Stimulated activated naive CD4-positive, alpha-beta T cell (primary cell): ENCODE measurements at regions not wholly inside any gene's neighbourhood (a gene's known extent, or its start where the extent isn't known, plus 50 kb on each side); places are given as distances from the start of the nearest gene placed in this dataset.
"Not testable (repeated sequence)": the region's sequence is repeated elsewhere in the genome, so short reads cannot be mapped to it uniquely, and the experiment has no call there.

Experiments
- DNase-seq, 6 experiments: peaks; one replicate each; lab custom pipeline; 2025; lab: John Stamatoyannopoulos, UW

GRCh38 chrX:96430756-96431455 lies 253.7 kb upstream of the DIAPH2 start:
- DNase-seq, result no peak

GRCh38 chrX:96432647-96433046 lies 252.0 kb upstream of the DIAPH2 start:
- no peak for DNase-seq

DNA sequence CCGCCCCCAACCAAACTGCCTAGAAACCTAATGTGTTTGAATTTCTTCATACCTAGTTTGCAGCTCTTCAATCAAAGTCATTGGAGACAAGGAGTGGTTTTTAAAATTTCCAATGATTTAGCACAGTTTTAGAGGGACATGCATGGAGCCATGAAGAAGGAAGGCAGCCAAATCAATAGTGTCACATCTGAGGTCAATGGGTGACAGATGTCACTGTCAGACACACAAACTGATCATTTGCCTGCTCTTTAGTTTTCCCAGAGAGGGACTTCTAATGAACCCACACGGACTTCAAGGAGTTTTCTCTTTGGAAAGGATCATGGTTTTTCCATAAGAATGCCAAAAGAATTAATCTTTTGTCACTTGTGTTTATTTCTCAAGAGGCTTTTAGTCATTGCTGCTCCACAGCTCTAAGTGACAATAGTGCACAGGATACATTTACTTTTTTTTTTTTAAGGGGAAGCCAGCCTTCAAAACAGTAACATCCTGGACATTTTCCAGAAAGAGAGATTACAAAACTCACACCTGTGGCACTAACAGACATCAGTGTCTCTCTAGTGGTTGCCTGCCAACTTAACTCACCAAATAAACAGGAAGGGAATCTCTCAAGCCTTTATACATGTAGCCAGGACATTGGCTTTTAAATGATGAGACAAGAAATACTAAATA lies 251.1 kb upstream of the DIAPH2 start:
- DNase-seq, result no peak

- DNase-seq, result no peak
Observed at GRCh38 chrX:96435378-96436035, 249.1 kb upstream of the DIAPH2 start.

- no peak for DNase-seq
Observed at GRCh38 chrX:96436105-96436504, 248.5 kb upstream of the DIAPH2 start.

DNA sequence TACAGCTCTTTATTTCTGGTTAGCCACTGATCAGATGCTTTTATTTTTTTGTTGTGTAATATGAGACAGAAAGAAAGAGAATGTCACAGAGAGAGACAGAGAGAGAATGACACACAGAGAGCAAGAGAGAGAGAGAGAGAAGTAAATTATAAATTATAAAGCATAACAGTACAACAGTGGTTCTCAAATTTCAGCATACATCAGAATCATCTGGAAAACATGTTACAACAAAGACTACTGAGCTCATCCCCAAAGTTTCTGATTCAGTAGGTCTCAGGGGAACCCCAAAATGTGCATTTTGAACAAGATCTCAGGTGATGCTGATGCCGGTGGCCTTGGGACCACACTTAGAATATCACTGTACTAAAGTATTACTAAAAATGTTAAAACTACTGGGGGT lies 245.8 kb upstream of the DIAPH2 start:
- no peak for DNase-seq

DNA sequence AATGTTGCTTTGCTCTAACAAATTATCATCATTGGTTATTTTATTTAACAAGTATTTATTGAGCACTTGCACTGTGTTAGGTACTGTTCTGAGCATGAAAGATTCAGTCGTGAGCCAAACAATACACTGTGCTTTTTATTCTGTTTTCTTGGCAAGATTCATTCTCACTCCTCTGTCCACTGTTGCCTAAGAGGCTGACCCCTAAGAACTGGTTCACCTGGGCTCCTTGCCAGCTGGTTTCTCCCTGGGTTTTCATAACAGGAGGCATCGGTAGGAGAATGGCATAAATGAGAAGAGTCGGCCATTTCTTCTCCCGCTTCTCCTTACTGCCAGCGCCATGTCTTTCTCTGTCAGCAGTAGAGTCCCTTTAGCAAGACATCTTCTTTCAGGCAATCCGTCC lies 243.7 kb upstream of the DIAPH2 start:
- no peak for DNase-seq

DNA sequence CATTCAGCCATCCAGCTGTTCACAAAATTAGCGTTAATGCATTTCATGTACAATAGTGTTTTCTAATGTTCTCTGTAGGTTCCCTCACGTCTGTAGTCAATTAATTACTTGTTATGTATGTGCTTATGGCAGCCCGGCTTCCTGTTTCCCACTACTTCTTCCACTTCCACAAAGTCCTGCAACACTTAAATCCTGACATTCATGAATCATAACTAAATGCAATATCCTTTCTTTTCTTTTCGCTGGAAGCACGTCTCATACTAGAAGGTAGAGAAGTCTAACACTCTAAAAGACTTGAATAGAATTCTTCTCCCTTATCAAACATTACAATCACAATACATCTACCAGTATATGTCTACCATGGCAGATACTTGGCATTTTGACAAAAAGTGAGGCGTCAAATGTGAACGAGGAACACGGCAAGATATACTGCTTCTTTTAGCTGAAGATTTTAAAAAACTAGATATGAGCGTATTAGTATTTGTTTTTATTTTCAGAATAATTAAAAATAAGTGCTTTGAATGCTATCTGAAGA lies 239.0 kb upstream of the DIAPH2 start:
- DNase-seq, result no peak

GRCh38 chrX:96446524-96446923 lies 238.1 kb upstream of the DIAPH2 start:
- no peak for DNase-seq

GRCh38 chrX:96447161-96447560 lies 237.5 kb upstream of the DIAPH2 start:
- no peak for DNase-seq

DNA sequence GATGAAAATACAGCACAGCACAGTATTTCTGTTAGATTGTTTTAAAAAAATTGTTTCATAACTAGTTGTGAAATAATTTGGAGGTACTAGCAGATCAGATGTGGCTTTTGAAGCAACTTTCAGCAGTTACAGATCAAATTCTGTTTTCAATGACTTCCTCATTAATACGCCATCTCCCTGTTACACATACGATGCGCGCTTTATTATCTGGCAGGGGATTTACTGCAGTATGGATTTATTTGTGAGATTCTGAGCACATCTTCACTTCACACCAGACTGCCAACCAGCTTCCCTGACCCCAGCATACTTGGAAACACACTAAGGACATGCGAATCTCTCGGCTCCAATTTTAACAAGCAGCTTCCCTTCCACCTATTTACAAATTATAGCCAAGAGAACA lies 235.5 kb upstream of the DIAPH2 start:
- no peak for DNase-seq

GRCh38 chrX:96449896-96450295 lies 234.7 kb upstream of the DIAPH2 start:
- no peak for DNase-seq

DNA sequence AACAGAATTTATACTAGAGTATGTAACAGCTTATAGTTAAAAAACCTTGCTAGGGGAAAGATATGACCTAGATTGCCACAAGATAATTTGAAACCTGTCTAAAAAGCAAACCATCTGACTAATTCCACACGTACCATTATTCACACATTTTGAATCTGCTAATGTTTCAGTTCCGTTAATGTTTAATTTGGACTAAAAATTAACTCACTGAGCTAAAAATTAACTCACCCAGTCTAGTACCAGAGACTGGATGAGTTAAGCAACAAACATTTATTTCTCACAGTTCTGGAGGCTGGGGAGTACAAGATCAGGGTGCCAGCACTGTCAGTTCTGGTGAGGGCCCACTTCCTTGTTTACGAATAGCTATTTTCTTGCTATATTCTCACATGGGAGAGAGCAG lies 231.5 kb upstream of the DIAPH2 start:
- DNase-seq, result no peak

DNA sequence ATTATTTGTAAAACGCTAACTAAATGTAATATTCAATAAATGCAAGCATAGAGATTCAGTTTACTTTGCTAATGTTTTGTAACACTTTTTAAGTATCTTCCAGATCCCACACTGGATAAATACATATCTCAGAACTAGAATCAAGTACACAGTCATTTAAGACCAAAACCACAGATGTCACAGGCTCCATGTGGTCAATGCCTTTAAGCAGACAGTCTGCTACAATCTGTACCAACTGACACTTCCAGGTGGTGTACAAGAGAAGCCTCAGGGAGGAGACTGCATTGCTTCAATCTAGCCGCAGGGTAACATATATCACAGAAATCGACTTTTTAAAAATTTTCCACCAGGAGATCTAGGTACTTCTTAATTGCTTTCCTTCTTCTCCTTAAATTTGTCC lies 229.6 kb upstream of the DIAPH2 start:
- no peak for DNase-seq

DNA sequence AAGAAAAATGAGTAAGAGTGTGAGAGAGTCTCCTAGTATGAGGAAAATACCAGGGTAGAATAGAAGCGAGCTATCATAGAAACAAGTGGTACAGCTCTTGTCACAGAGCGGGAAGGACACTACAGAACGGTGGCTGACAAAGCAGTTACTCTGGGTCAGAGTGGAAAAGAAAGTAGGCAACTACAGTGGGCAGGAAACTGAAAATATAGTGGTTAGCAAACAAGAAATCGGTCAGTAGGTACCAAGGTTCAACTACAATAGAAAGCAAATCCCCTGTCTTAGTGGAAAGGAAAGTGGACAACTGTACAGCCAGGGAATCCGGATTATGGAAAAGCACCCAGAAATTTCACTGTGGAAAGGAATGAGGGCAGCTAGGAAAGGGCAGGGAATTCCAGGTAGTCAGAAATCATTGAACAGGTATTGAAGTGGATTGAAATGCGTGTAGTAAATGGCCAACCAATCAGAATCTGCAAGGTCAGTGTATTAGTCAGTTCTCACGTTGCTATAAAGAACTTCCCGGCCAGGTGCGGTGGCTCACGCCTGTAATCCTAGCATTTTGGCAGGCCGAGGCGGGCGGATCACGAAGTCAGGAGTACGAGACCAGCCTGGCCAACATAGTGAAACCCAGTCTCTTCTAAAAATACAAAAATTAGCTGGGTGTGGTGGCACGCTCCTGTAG lies 219.6 kb upstream of the DIAPH2 start:
- DNase-seq, result no peak

GRCh38 chrX:96474029-96474740 lies 210.5 kb upstream of the DIAPH2 start:
- DNase-seq, result no peak

DNA sequence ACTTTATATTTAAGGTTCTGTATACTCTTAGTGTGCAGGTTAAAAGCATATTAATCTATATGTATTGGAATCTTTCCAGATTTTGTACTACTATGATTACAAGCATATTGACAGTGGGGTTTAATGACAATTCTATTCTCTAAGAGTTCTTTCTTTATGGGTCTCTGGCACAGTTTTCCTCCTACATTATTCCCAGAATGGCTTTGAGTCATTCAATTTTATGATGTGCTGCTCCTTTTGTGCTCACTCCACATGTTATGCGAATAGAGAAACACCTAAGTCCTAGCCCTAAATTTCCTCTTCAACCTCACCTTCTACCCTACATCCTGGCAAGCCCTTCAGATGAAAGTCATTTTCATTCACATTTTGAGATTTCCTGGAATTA lies 209.9 kb upstream of the DIAPH2 start:
- no peak for DNase-seq

GRCh38 chrX:96480081-96480480 lies 204.6 kb upstream of the DIAPH2 start:
- no peak for DNase-seq

DNA sequence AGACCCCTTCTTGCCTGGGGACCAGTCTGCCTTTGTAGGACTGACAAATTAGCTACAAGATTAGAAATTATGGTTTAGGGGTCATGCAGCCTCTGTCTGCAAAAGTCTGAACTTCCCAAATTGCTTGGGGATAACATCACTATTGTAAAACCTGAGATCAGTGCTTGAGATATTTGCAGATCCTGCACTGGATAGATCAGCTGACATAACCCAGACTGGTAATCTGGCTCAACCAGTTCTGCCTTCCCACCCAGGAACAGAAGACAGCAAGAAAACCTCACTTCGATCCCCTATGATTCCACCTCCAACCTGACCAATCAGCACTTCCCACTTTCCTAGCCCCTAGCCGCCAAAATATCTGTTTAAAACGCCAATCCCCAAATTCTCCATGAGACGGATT lies 202.8 kb upstream of the DIAPH2 start:
- no peak for DNase-seq

DNA sequence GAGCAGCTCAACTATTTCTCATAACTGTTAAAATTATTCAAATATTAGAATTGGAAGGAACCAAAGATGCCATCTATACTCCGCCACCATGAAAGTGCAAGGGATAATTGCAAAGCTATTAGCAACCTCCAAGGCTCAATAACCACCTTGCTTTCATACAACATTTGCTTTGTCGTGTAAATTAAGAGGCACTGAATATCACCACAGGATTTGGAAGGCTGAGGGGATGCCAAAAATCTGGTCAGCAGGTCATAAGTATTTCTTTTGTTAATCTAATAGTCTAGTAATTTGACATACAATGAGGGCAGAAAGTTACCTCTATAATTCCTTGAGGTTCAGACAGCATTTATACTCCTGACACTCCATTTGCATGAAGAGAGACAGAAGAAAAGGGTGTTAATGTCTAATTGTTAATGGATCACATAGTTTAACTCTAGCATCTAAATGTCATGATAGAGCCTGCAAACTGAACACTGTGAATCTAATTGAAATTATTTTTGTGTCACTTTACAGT lies 200.9 kb upstream of the DIAPH2 start:
- no peak for DNase-seq

DNA sequence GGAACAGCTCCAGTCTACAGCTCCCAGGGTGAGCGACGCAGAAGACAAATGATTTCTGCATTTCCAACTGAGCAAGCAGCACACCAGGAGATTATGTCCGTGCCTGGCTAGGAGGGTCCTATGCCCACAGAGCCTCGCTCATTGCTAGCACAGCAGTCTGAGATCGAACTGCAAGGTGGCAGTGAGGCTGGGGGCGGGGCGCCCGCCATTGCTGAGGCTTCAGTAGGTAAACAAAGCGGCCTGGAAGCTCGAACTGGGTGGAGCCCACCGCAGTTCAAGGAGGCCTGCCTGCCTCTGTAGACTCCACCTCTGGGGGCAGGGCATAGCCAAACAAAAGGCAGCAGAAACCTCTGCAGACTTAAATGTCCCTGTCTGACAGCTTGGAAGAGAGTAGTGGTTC lies 198.0 kb upstream of the DIAPH2 start:
- DNase-seq, result not testable (repeated sequence)

DNA sequence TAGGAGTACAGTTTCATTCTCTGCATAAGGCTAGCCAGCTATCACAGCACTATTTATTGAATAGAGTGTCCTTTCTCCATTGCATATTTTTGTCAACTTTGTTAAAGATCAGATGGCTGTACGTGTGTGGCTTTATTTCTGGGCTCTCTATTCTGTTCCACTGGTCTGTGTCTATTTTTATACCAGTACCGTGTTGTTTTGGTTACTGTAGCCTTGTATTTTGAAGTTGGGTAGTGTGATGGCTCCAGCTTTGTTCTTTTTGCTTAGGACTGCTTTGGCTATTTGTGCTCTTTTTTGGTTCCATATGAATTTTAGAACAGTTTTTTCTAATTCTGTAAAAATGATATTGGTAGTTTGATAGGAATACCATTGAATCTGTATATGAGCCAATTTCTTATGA lies 182.1 kb upstream of the DIAPH2 start:
- no peak for DNase-seq
